ENCODE measurements at regions not wholly inside any gene's neighbourhood (a gene's known extent, or its start where the extent isn't known, plus 50 kb on each side); places are given as distances from the start of the nearest gene placed in this dataset.

- no peak for TF ChIP-seq EZH2phosphoT487 (conservative IDR thresholded peaks at IDR 0.05; ENCODE audit: low read length)
- TF ChIP-seq CTCF (IDR thresholded peaks at IDR 0.05; ENCODE audit: insufficient read depth, low read length, poor library complexity, severe bottlenecking), result no peak
Measured at GRCh38 chr2:128632501-128632800, 313.8 kb upstream of the HS6ST1 start.

GRCh38 chr2:128633501-128633900 lies 314.8 kb upstream of the HS6ST1 start:
- Histone ChIP-seq H3K36me3 (ENCODE audit: low read length) (no peaks in the 10 kb centered on the region), H3K9me2 (replicated peaks; ENCODE audit: insufficient read depth, low read length) (no peaks in the 10 kb centered on the region), H2AFZ (ENCODE audit: low read depth, low read length, severe bottlenecking) (no peak overlapping the region), H3K4me3 (ENCODE audit: insufficient read depth, low read length, poor library complexity, severe bottlenecking) (no peak overlapping the region), H3K9me3 (ENCODE audit: insufficient read depth, low read length) (no peaks in the 10 kb centered on the region), H3F3A (ENCODE audit: insufficient read depth) (no peaks in the 10 kb centered on the region), H3K27me3 (ENCODE audit: low read length) (no peaks in the 10 kb centered on the region), H3K9ac (ENCODE audit: low read length) (no peak overlapping the region), H3K27ac (ENCODE audit: low read depth, low read length) (no peak overlapping the region), H3K4me2 (ENCODE audit: low read depth, low read length, poor library complexity, severe bottlenecking) (no peak overlapping the region), H4K20me1 (ENCODE audit: low read depth, low read length) (no peaks in the 10 kb centered on the region), H3K79me2 (ENCODE audit: insufficient read depth, low read length) (no peaks in the 10 kb centered on the region)
- no peak for TF ChIP-seq EZH2phosphoT487 (conservative IDR thresholded peaks at IDR 0.05; ENCODE audit: low read length)
- no peak for TF ChIP-seq CTCF (IDR thresholded peaks at IDR 0.05; ENCODE audit: insufficient read depth, low read length, poor library complexity, severe bottlenecking)

More at GRCh38 chr2:128632501-128632800, 313.8 kb upstream of the HS6ST1 start:
- H3K9me2 ChIP-seq (replicated peaks; ENCODE audit: insufficient read depth, low read length), result no peaks in the 10 kb centered on the region
- no peaks in the 10 kb centered on the region for H3K27me3 ChIP-seq (ENCODE audit: low read length)
- H2AFZ ChIP-seq (ENCODE audit: low read depth, low read length, severe bottlenecking), result no peak overlapping the region
- no peaks in the 10 kb centered on the region for H4K20me1 ChIP-seq (ENCODE audit: low read depth, low read length)
- no peaks in the 10 kb centered on the region for H3K9me3 ChIP-seq (ENCODE audit: insufficient read depth, low read length)
- H3K4me3 ChIP-seq (ENCODE audit: insufficient read depth, low read length, poor library complexity, severe bottlenecking), result no peak overlapping the region
- H3K4me2 ChIP-seq (ENCODE audit: low read depth, low read length, poor library complexity, severe bottlenecking), result no peak overlapping the region
- H3K79me2 ChIP-seq (ENCODE audit: insufficient read depth, low read length), result no peaks in the 10 kb centered on the region
- no peaks in the 10 kb centered on the region for H3K36me3 ChIP-seq (ENCODE audit: low read length)
- H3K9ac ChIP-seq (ENCODE audit: low read length), result no peak overlapping the region
- H3F3A ChIP-seq (ENCODE audit: insufficient read depth), result no peaks in the 10 kb centered on the region
- no peak overlapping the region for H3K27ac ChIP-seq (ENCODE audit: low read depth, low read length)

- H3K27ac ChIP-seq (ENCODE audit: low read depth, low read length), result no peak overlapping the region
- TF ChIP-seq EZH2phosphoT487 (conservative IDR thresholded peaks at IDR 0.05; ENCODE audit: low read length) (no peak), CTCF (IDR thresholded peaks at IDR 0.05; ENCODE audit: insufficient read depth, low read length, poor library complexity, severe bottlenecking) (no peak)
- no peaks in the 10 kb centered on the region for H3K36me3 ChIP-seq (ENCODE audit: low read length)
- H3K27me3 ChIP-seq (ENCODE audit: low read length), result no peaks in the 10 kb centered on the region
- no peaks in the 10 kb centered on the region for H3K9me2 ChIP-seq (replicated peaks; ENCODE audit: insufficient read depth, low read length)
- no peaks in the 10 kb centered on the region for H3K79me2 ChIP-seq (ENCODE audit: insufficient read depth, low read length)
- no peak overlapping the region for H3K4me3 ChIP-seq (ENCODE audit: insufficient read depth, low read length, poor library complexity, severe bottlenecking)
- H2AFZ ChIP-seq (ENCODE audit: low read depth, low read length, severe bottlenecking), result no peak overlapping the region
- H3K9ac ChIP-seq (ENCODE audit: low read length), result no peak overlapping the region
- no peaks in the 10 kb centered on the region for H3F3A ChIP-seq (ENCODE audit: insufficient read depth)
- H3K4me2 ChIP-seq (ENCODE audit: low read depth, low read length, poor library complexity, severe bottlenecking), result no peak overlapping the region
- no peaks in the 10 kb centered on the region for H3K9me3 ChIP-seq (ENCODE audit: insufficient read depth, low read length)
- no peaks in the 10 kb centered on the region for H4K20me1 ChIP-seq (ENCODE audit: low read depth, low read length)
Measured at GRCh38 chr2:128635361-128635900, 316.8 kb upstream of the HS6ST1 start.
